ENCODE measurements at regions not wholly inside any gene's neighbourhood (a gene's known extent, or its start where the extent isn't known, plus 50 kb on each side); places are given as distances from the start of the nearest gene placed in this dataset.
A peak's percentile ranks its signal among the peaks of the same experiment; 100 is the strongest.

GRCh38 chr3:16040991-16041390 lies 133.5 kb upstream of the GALNT15 start:
- TF ChIP-seq, protein P1, sequence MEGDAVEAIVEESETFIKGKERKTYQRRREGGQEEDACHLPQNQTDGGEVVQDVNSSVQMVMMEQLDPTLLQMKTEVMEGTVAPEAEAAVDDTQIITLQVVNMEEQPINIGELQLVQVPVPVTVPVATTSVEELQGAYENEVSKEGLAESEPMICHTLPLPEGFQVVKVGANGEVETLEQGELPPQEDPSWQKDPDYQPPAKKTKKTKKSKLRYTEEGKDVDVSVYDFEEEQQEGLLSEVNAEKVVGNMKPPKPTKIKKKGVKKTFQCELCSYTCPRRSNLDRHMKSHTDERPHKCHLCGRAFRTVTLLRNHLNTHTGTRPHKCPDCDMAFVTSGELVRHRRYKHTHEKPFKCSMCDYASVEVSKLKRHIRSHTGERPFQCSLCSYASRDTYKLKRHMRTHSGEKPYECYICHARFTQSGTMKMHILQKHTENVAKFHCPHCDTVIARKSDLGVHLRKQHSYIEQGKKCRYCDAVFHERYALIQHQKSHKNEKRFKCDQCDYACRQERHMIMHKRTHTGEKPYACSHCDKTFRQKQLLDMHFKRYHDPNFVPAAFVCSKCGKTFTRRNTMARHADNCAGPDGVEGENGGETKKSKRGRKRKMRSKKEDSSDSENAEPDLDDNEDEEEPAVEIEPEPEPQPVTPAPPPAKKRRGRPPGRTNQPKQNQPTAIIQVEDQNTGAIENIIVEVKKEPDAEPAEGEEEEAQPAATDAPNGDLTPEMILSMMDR (IDR thresholded peaks at IDR 0.05; ENCODE audit: extremely low read depth, insufficient read depth, missing control alignments), result no peak
- no peak for DNase-seq (ENCODE audit: low spot score)
- in situ Hi-C loops (cut with MboI; ENCODE audit: low pct_unique_long_range_greater_than_20kb, low sequenced_read_pairs, unreplicated experiment), result no loop called here

DNA sequence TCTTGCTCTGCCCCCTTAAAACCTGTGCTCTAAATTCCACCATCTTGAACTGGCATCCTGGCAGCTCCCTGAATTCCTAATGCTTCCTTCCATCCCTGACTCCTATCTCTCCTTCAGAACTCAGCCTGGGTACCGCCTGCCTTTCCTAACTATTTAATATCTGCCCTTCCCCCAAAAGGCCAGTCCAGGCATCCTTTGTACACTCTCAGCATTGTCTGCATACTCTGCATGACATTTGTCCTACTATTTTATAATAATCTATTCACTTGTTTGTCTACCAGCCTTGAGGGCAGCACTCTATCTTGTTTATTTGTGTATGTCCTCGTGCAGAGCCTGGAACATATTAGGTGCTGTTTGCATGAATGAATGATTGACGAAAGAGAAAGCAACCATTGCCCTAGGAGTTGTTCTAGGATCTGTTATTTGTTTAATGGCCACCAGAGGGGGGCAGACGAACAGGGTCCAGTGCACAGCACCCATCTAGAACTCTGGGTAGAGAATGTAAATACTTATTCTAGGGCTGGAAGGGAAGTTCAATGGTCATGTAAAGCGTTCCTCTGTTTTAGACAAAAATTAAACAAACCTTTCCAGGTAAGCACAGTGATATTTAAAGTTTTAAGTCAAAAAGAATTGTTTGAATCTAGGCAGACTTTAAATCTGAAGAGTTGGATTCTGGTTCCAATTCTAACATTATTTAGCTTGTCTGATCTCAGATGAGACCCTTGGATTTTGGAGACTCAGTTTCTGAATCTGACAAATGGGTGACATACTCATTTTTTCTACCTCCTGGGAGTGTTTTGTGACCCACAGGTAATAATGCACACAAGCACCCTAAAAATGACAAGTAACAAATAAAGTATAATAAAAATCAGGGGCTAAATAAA lies 125.8 kb upstream of the GALNT15 start:
- TF ChIP-seq, protein P1 (IDR thresholded peaks at IDR 0.05; ENCODE audit: extremely low read depth, insufficient read depth, missing control alignments), result peak; percentile 70
- DNase-seq (ENCODE audit: low spot score), result peak; percentile 80
- in situ Hi-C loops (cut with MboI; ENCODE audit: low pct_unique_long_range_greater_than_20kb, low sequenced_read_pairs, unreplicated experiment), result no loop called here

GRCh38 chr3:16050641-16051467 lies 123.6 kb upstream of the GALNT15 start:
- DNase-seq (ENCODE audit: low spot score), result no peak
- in situ Hi-C loops (cut with MboI; ENCODE audit: low pct_unique_long_range_greater_than_20kb, low sequenced_read_pairs, unreplicated experiment), result loop anchor here (10.0 kb wide), 1 partner anchor 194 kb away; no protein-coding TSS in a partner anchor
- TF ChIP-seq, protein P1 (IDR thresholded peaks at IDR 0.05; ENCODE audit: extremely low read depth, insufficient read depth, missing control alignments), result no peak

DNA sequence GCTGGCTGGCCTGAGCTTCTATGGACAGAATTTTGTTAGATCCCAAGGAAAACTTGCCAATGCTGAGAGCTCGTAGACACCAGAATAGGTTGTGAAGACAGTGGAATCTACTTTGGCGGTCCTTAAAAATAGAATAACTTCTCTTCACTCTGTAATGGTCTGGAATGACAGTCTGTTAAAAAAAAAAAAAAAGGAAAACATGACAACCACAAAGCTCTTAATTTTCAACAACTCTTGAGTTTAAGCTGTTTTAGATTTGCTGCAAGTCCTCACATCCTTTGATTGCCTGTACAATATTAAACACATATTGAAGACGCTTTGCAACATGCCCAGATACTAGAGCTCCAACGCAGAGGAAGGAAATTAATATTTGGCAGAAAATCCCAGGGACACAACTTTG lies 122.8 kb upstream of the GALNT15 start:
- in situ Hi-C loops (cut with MboI; ENCODE audit: low pct_unique_long_range_greater_than_20kb, low sequenced_read_pairs, unreplicated experiment), result loop anchor here (10.0 kb wide), 1 partner anchor 193 kb away; no protein-coding TSS in a partner anchor
- DNase-seq (ENCODE audit: low spot score), result no peak
- TF ChIP-seq, protein P1 (IDR thresholded peaks at IDR 0.05; ENCODE audit: extremely low read depth, insufficient read depth, missing control alignments), result no peak

DNA sequence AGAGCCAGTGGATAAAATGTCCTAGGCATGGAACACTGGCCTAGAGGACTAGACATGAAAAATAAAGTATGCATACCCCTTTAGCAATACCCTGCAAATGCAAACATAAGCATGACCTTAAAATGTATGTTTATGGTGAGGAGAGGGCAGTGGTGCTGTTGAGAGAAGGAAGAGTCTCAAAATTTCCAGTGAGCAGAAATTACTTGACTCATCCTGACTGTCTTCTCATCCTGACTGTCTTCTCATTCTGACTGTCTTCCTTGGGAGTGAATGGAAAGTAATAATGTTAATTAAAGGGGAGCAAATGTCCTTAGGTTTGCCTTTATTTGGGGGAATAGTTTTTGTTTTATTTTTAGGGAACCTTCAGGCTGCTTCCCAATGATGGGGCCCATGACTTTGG lies 121.5 kb upstream of the GALNT15 start:
- no peak for DNase-seq (ENCODE audit: low spot score)
- in situ Hi-C loops (cut with MboI; ENCODE audit: low pct_unique_long_range_greater_than_20kb, low sequenced_read_pairs, unreplicated experiment), result loop anchor here (10.0 kb wide), 1 partner anchor 192 kb away; no protein-coding TSS in a partner anchor
- TF ChIP-seq, protein P1 (IDR thresholded peaks at IDR 0.05; ENCODE audit: extremely low read depth, insufficient read depth, missing control alignments), result no peak

DNA sequence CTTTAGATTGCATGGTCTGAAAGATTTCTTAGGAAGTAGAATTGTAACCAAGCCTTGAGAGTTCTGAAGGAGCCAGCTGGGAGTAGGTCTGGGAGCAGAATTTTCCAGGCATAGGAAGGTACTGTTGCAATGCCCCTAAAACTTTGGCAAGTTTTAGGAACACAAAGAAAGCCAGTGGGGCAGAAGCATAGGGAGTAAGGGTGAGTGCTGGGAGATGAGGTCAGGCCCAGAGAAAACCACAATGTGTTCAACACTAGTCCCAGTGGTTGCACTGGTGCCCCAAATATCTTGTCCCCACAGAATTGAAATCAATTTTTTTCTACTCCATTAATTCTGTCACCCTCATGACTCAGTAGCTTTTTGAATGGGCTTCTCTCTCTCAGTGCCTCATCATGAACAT lies 120.7 kb upstream of the GALNT15 start:
- DNase-seq (ENCODE audit: low spot score), result no peak
- in situ Hi-C loops (cut with MboI; ENCODE audit: low pct_unique_long_range_greater_than_20kb, low sequenced_read_pairs, unreplicated experiment), result loop anchor here (10.0 kb wide), 1 partner anchor 191 kb away; no protein-coding TSS in a partner anchor

More for the DNA sequence above, 120.7 kb upstream of the GALNT15 start:
- TF ChIP-seq, protein P1 (IDR thresholded peaks at IDR 0.05; ENCODE audit: extremely low read depth, insufficient read depth, missing control alignments), result no peak
